ENCODE measurements at regions not wholly inside any gene's neighbourhood (a gene's known extent, or its start where the extent isn't known, plus 50 kb on each side); places are given as distances from the start of the nearest gene placed in this dataset.
"Not testable (repeated sequence)": the region's sequence is repeated elsewhere in the genome, so short reads cannot be mapped to it uniquely, and the experiment has no call there.

- DNase-seq (ENCODE audit: low spot score): not testable (repeated sequence)
Observed at GRCh38 chr9:17888964-17889363, 310.1 kb downstream of the SH3GL2 start.

GRCh38 chr9:17894501-17895160, 315.8 kb downstream of the SH3GL2 start:
- DNase-seq (ENCODE audit: low spot score) (no peak), ATAC-seq (no peak)

More at GRCh38 chr9:17888964-17889363, 310.1 kb downstream of the SH3GL2 start:
- ATAC-seq: not testable (repeated sequence)

- no peak for DNase-seq (ENCODE audit: low spot score)
- no peak for ATAC-seq
Observed at GRCh38 chr9:17900606-17901005, 321.7 kb downstream of the SH3GL2 start.

GRCh38 chr9:17905366-17905765, 326.5 kb downstream of the SH3GL2 start:
- ATAC-seq: no peak

GRCh38 chr9:17905781-17906175, 326.9 kb downstream of the SH3GL2 start:
- ATAC-seq (no peak), DNase-seq (ENCODE audit: low spot score) (no peak)

More at GRCh38 chr9:17905366-17905765, 326.5 kb downstream of the SH3GL2 start:
- DNase-seq (ENCODE audit: low spot score): no peak

- ATAC-seq: peak; percentile 56
- DNase-seq (ENCODE audit: low spot score): no peak
Observed at GRCh38 chr9:17906176-17906840, 327.4 kb downstream of the SH3GL2 start.

- DNase-seq (ENCODE audit: low spot score): no peak
Observed at GRCh38 chr9:17906841-17907778, 328.2 kb downstream of the SH3GL2 start.

GRCh38 chr9:17907779-17908508, 329.1 kb downstream of the SH3GL2 start:
- ATAC-seq (no peak), DNase-seq (ENCODE audit: low spot score) (no peak)

More at GRCh38 chr9:17906841-17907778, 328.2 kb downstream of the SH3GL2 start:
- peak; percentile 50 for ATAC-seq

- DNase-seq (ENCODE audit: low spot score) (no peak), ATAC-seq (no peak)
Observed at GRCh38 chr9:17926246-17926645, 347.4 kb downstream of the SH3GL2 start.

- DNase-seq (ENCODE audit: low spot score): no peak
Observed at GRCh38 chr9:17927616-17928015, 348.8 kb downstream of the SH3GL2 start.

GRCh38 chr9:17928228-17928627, 349.4 kb downstream of the SH3GL2 start:
- ATAC-seq (no peak), DNase-seq (ENCODE audit: low spot score) (no peak)

More at GRCh38 chr9:17927616-17928015, 348.8 kb downstream of the SH3GL2 start:
- ATAC-seq: no peak

- DNase-seq (ENCODE audit: low spot score) (no peak), ATAC-seq (no peak)
Observed at GRCh38 chr9:17928768-17929167, 349.9 kb downstream of the SH3GL2 start.

- ATAC-seq: no peak
Observed at GRCh38 chr9:17929506-17929905, 350.6 kb downstream of the SH3GL2 start.

GRCh38 chr9:17930071-17930470, 351.2 kb downstream of the SH3GL2 start:
- no peak for ATAC-seq
- no peak for DNase-seq (ENCODE audit: low spot score)

More at GRCh38 chr9:17929506-17929905, 350.6 kb downstream of the SH3GL2 start:
- DNase-seq (ENCODE audit: low spot score): no peak

- no peak for DNase-seq (ENCODE audit: low spot score)
- ATAC-seq: no peak
Observed at GRCh38 chr9:17936365-17936764, 357.5 kb downstream of the SH3GL2 start.

GRCh38 chr9:17938035-17938655, 359.3 kb downstream of the SH3GL2 start:
- DNase-seq (ENCODE audit: low spot score) (no peak), ATAC-seq (no peak)

GRCh38 chr9:17942498-17942897, 363.6 kb downstream of the SH3GL2 start:
- DNase-seq (ENCODE audit: low spot score) (no peak), ATAC-seq (no peak)

- no peak for ATAC-seq
Observed at GRCh38 chr9:17955409-17955808, 376.5 kb downstream of the SH3GL2 start.

GRCh38 chr9:17958363-17958762, 379.5 kb downstream of the SH3GL2 start:
- ATAC-seq: no peak
- DNase-seq (ENCODE audit: low spot score): no peak

More at GRCh38 chr9:17955409-17955808, 376.5 kb downstream of the SH3GL2 start:
- DNase-seq (ENCODE audit: low spot score): no peak

- ATAC-seq: peak; percentile 18
- no peak for DNase-seq (ENCODE audit: low spot score)
Observed at GRCh38 chr9:17962747-17963146, 383.9 kb downstream of the SH3GL2 start.

Data from left lobe of liver (tissue), 2 donors.